Mucosa of descending colon (tissue), 3 donors: ENCODE measurements at regions not wholly inside any gene's neighbourhood (a gene's known extent, or its start where the extent isn't known, plus 50 kb on each side); places are given as distances from the start of the nearest gene placed in this dataset.

Experiments used
- ATAC-seq: fragments of 200-7000 bp; cut with Tn5 transposase; one replicate; pipeline ENCODE4 v1.9.1; 2020; ENCODE audit warnings: mild to moderate bottlenecking, moderate library complexity
- DNase-seq, 3 donors: peaks; one replicate each; pipeline ENCODE4 v3.0.0-alpha.2; 2020
- H3K36me3 ChIP-seq: fragments of 200-600 bp; one replicate; pipeline ENCODE4 v1.8.0; 2021; ENCODE audit warnings: low read depth, mild to moderate bottlenecking
- H3K4me1 ChIP-seq: fragments of 200-600 bp; one replicate; pipeline ENCODE4 v1.8.0; 2021; ENCODE audit warnings: low read depth, mild to moderate bottlenecking
- H3K4me3 ChIP-seq: fragments of 200-600 bp; one replicate; pipeline ENCODE4 v1.8.0; 2021; ENCODE audit warnings: mild to moderate bottlenecking
- H3K9me3 ChIP-seq: fragments of 200-600 bp; one replicate; pipeline ENCODE4 v1.8.0; 2021; ENCODE audit warnings: mild to moderate bottlenecking
- CTCF ChIP-seq: fragments of 200-600 bp; IDR thresholded peaks from one replicate; pipeline ENCODE4 v1.8.0; 2022; ENCODE audit warnings: antibody characterized with exemption, mild to moderate bottlenecking
- intact Hi-C, 2 donors: fragments of 100-400 bp; cut with DNase I in 1 of 2; cut with micrococcal nuclease in 1 of 2; formaldehyde crosslinking; loops; one replicate each; pipeline versions ENCODE4 v1.11.0 to v1.11.1; 2022; cut with DNase I, micrococcal nuclease
- donor health status: DM: no; HTN: no; CAD: no; lungs with moderate emphysema.
- donor health status: DM: no; HTN: no; CAD: no.
- donor health status: DM: no; HTN: yes; CAD: no.

- TF ChIP-seq CTCF, result no peak
These were observed 206.2 kb upstream of the PRNP start for GRCh38 chr20:4480104-4480503.

GRCh38 chr20:4476903-4477500 lies 209.3 kb upstream of the PRNP start:
- DNase-seq (no peak), ATAC-seq (no peak)
- no peaks in the 10 kb centered on the region for H3K36me3 ChIP-seq
- intact Hi-C loops, result no loop called here
- H3K4me1 ChIP-seq, result no peaks in the 10 kb centered on the region
- no peak overlapping the region for H3K4me3 ChIP-seq
- no peaks in the 10 kb centered on the region for H3K9me3 ChIP-seq
- TF ChIP-seq CTCF, result no peak

More at GRCh38 chr20:4480104-4480503, 206.2 kb upstream of the PRNP start:
- no peaks in the 10 kb centered on the region for H3K9me3 ChIP-seq
- ATAC-seq (no peak), DNase-seq (no peak)
- intact Hi-C loops, result no loop called here
- no peak overlapping the region for H3K4me3 ChIP-seq
- no peaks in the 10 kb centered on the region for H3K36me3 ChIP-seq
- H3K4me1 ChIP-seq, result no peaks in the 10 kb centered on the region

- Histone ChIP-seq H3K36me3 (no peaks in the 10 kb centered on the region), H3K4me1 (no peaks in the 10 kb centered on the region), H3K4me3 (no peak overlapping the region), H3K9me3 (no peaks in the 10 kb centered on the region)
- intact Hi-C loops, result no loop called here
- DNase-seq, result no peak
- no peak for ATAC-seq
- TF ChIP-seq CTCF, result no peak
These were observed 213.3 kb upstream of the PRNP start for GRCh38 chr20:4472906-4473305.

- ATAC-seq (no peak), DNase-seq (no peak)
- no peaks in the 10 kb centered on the region for H3K4me1 ChIP-seq
- TF ChIP-seq CTCF, result no peak
- no peaks in the 10 kb centered on the region for H3K36me3 ChIP-seq
- H3K4me3 ChIP-seq, result no peak overlapping the region
- H3K9me3 ChIP-seq, result no peaks in the 10 kb centered on the region
- intact Hi-C loops, result no loop called here
These were observed 215.0 kb upstream of the PRNP start for GRCh38 chr20:4471221-4471620.

- intact Hi-C loops, result no loop called here
- no peak for TF ChIP-seq CTCF
- Histone ChIP-seq H3K36me3 (no peaks in the 10 kb centered on the region), H3K9me3 (no peaks in the 10 kb centered on the region), H3K4me1 (no peaks in the 10 kb centered on the region), H3K4me3 (no peak overlapping the region)
- no peak for ATAC-seq
- DNase-seq, result no peak
These were observed 215.9 kb upstream of the PRNP start for GRCh38 chr20:4470375-4470774.

- ATAC-seq (no peak), DNase-seq (no peak)
- Histone ChIP-seq H3K4me1 (no peaks in the 10 kb centered on the region), H3K4me3 (no peak overlapping the region), H3K9me3 (no peaks in the 10 kb centered on the region), H3K36me3 (no peaks in the 10 kb centered on the region)
- intact Hi-C loops, result no loop called here
- no peak for TF ChIP-seq CTCF
These were observed 216.3 kb upstream of the PRNP start for GRCh38 chr20:4469910-4470309.
